Kidney (tissue), 13 donors: ENCODE measurements at regions not wholly inside any gene's neighbourhood (a gene's known extent, or its start where the extent isn't known, plus 50 kb on each side); places are given as distances from the start of the nearest gene placed in this dataset.
"Not testable (repeated sequence)": the region's sequence is repeated elsewhere in the genome, so short reads cannot be mapped to it uniquely, and the experiment has no call there.

Experiments
- DNase-seq, 5 donors: peaks; one replicate each; pipeline ENCODE4 v3.0.0-alpha.2; 2013 to 2020
- FAIRE-seq: peaks from 2 replicates; lab custom pipeline; 2012; peaks lifted over from hg19 to GRCh38; lab: Jason Lieb, UNC
- H3K27ac ChIP-seq, 2 donors: one replicate each; pipeline ENCODE4 v1.7.0; 2013; ENCODE audit warnings: low read depth in 2 of 2, low read length in 2 of 2, inconsistent platforms in 1 of 2
- H3K27me3 ChIP-seq: one replicate; pipeline ENCODE4 v1.7.1; 2013; ENCODE audit warnings: low read length, inconsistent platforms; ENCODE audit not compliant: control insufficient read depth, insufficient read depth
- H3K36me3 ChIP-seq, 3 donors: one replicate each; pipeline versions ENCODE4 v1.7.0 to v1.7.1; 2013; ENCODE audit warnings: low read length in 3 of 3, control low read depth in 1 of 3, inconsistent platforms in 1 of 3; ENCODE audit not compliant: insufficient read depth in 3 of 3, control insufficient read depth in 2 of 3
- H3K4me1 ChIP-seq, 3 donors: one replicate each; pipeline versions ENCODE4 v1.7.0 to v1.7.1; 2013; ENCODE audit warnings: low read length in 3 of 3, inconsistent platforms in 1 of 3, low read depth in 1 of 3; ENCODE audit not compliant: control insufficient read depth in 2 of 3, insufficient read depth in 2 of 3
- H3K4me3 ChIP-seq, 3 donors: one replicate each; pipeline versions ENCODE4 v1.7.0 to v1.8.1; 2013; ENCODE audit warnings: low read length in 3 of 3, control low read depth in 1 of 3, inconsistent platforms in 1 of 3
- H3K9ac ChIP-seq, 3 donors: one replicate each; pipeline versions ENCODE4 v1.7.0 to v1.7.1; 2013; ENCODE audit warnings: low read length in 3 of 3, control low read depth in 1 of 3, inconsistent platforms in 1 of 3
- H3K9me3 ChIP-seq, 3 donors: one replicate each; pipeline versions ENCODE4 v1.7.0 to v1.7.1; 2013; ENCODE audit warnings: low read length in 3 of 3, control low read depth in 1 of 3, inconsistent platforms in 1 of 3; ENCODE audit not compliant: control insufficient read depth in 2 of 3, insufficient read depth in 1 of 3
- CTCF ChIP-seq: IDR thresholded peaks from 3 replicates; pipeline ENCODE4 v1.5.1; 2012; ENCODE audit warnings: mild to moderate bottlenecking, moderate library complexity, borderline replicate concordance; ENCODE audit not compliant: insufficient read depth; ENCODE audit errors: extremely low read depth
- intact Hi-C: fragments of 100-400 bp; cut with DNase I; formaldehyde crosslinking; loops from one replicate; pipeline ENCODE4 v1.11.1; 2022
- donor health status: control.
- donor health status: control.
- donor health status: control.
- donor health status: control.
- donor health status: control.
- donor health status: DM: yes; HTN: yes; CAD: no.
- donor health status: Normal renal cell carcinoma (clear cell type).

GRCh38 chr9:134548618-134549017 lies 93.0 kb upstream of the COL5A1 start:
- intact Hi-C loops: no loop called here
- H3K4me1 ChIP-seq: peaks cover 0 to 6% (median 0%) of the 10 kb centered on the region in 3 donors
- H3K36me3 ChIP-seq: no peaks in the 10 kb centered on the region
- H3K9me3 ChIP-seq: no peaks in the 10 kb centered on the region
- DNase-seq (peak in 1 of 5 donors; percentile 49), FAIRE-seq (no peak)
- H3K27me3 ChIP-seq: no peaks in the 10 kb centered on the region
- H3K4me3 ChIP-seq: no peak overlapping the region
- no peak for TF ChIP-seq CTCF
- H3K9ac ChIP-seq: no peak overlapping the region
- no peak overlapping the region for H3K27ac ChIP-seq

GRCh38 chr9:134549336-134549735 lies 92.3 kb upstream of the COL5A1 start:
- FAIRE-seq (no peak), DNase-seq (peak in 1 of 5 donors; percentile 54)
- Histone ChIP-seq H3K4me1 (peaks cover 0 to 6% (median 0%) of the 10 kb centered on the region in 3 donors), H3K9me3 (no peaks in the 10 kb centered on the region), H3K4me3 (no peak overlapping the region), H3K9ac (no peak overlapping the region), H3K27ac (no peak overlapping the region), H3K27me3 (no peaks in the 10 kb centered on the region), H3K36me3 (no peaks in the 10 kb centered on the region)
- no peak for TF ChIP-seq CTCF
- intact Hi-C loops: no loop called here

GRCh38 chr9:134550081-134550480 lies 91.5 kb upstream of the COL5A1 start:
- DNase-seq: peak in 1 of 5 donors; percentile 34
- intact Hi-C loops, FAIRE-seq, H3K27ac ChIP-seq, H3K27me3 ChIP-seq, H3K9ac ChIP-seq, H3K4me1 ChIP-seq, H3K4me3 ChIP-seq, H3K9me3 ChIP-seq, H3K36me3 ChIP-seq: not testable (repeated sequence)

- intact Hi-C loops: no loop called here
- Histone ChIP-seq H3K4me3 (no peak overlapping the region), H3K27ac (no peak overlapping the region), H3K27me3 (no peaks in the 10 kb centered on the region), H3K9me3 (no peaks in the 10 kb centered on the region), H3K36me3 (no peaks in the 10 kb centered on the region), H3K9ac (no peak overlapping the region), H3K4me1 (peaks cover 0 to 6% (median 0%) of the 10 kb centered on the region in 3 donors)
- peak in 1 of 5 donors; percentile 16 for DNase-seq
- FAIRE-seq: no peak
- TF ChIP-seq CTCF: no peak
Observed at GRCh38 chr9:134550584-134550983, 91.0 kb upstream of the COL5A1 start.
